SJSA1 (cell line): ENCODE measurements at regions not wholly inside any gene's neighbourhood (a gene's known extent, or its start where the extent isn't known, plus 50 kb on each side); places are given as distances from the start of the nearest gene placed in this dataset.

ENCODE experiments used
- DNase-seq, 2 experiments: peaks; one replicate each; pipeline ENCODE4 v3.0.0-alpha.2; 2015 to 2020; ENCODE audit warnings: low spot score in 2 of 2, low read depth in 1 of 2
- H3K27ac ChIP-seq: fragments of 250-450 bp; sonication (Bioruptor Pico); 2 replicates; pipeline ENCODE4 v1.5.1; 2020; ENCODE audit warnings: mild to moderate bottlenecking, moderate library complexity
- H3K27me3 ChIP-seq: fragments of 250-450 bp; sonication (Bioruptor Pico); replicated peaks from 2 replicates; pipeline ENCODE4 v1.5.1; 2020; ENCODE audit warnings: mild to moderate bottlenecking, moderate library complexity
- H3K36me3 ChIP-seq: fragments of 250-450 bp; sonication (Bioruptor Pico); 2 replicates; pipeline ENCODE4 v1.5.1; 2020; ENCODE audit warnings: mild to moderate bottlenecking
- H3K4me1 ChIP-seq: fragments of 250-450 bp; sonication (Bioruptor Pico); replicated peaks from 2 replicates; pipeline ENCODE4 v1.6.1; 2021; ENCODE audit warnings: mild to moderate bottlenecking
- H3K4me3 ChIP-seq: fragments of 250-450 bp; sonication (Bioruptor Pico); 2 replicates; pipeline ENCODE4 v1.5.1; 2020; ENCODE audit warnings: mild to moderate bottlenecking
- H3K9me3 ChIP-seq: fragments of 250-450 bp; sonication (Bioruptor Pico); replicated peaks from 2 replicates; pipeline ENCODE4 v1.5.1; 2020; ENCODE audit warnings: mild to moderate bottlenecking

GRCh38 chr1:96236156-96236739, 485.3 kb upstream of the PTBP2 start:
- DNase-seq = peak in 1 of 2 experiments; percentile 39
- Histone ChIP-seq H3K4me3 (no peak overlapping the region), H3K27me3 (no peaks in the 10 kb centered on the region), H3K9me3 (no peaks in the 10 kb centered on the region), H3K36me3 (no peaks in the 10 kb centered on the region), H3K27ac (no peak overlapping the region), H3K4me1 (no peaks in the 10 kb centered on the region)

- DNase-seq = no peak
- Histone ChIP-seq H3K36me3 (no peaks in the 10 kb centered on the region), H3K9me3 (no peaks in the 10 kb centered on the region), H3K4me3 (no peak overlapping the region), H3K4me1 (no peaks in the 10 kb centered on the region), H3K27me3 (no peaks in the 10 kb centered on the region), H3K27ac (no peak overlapping the region)
These were observed 483.2 kb upstream of the PTBP2 start for GRCh38 chr1:96238426-96238825.

DNA sequence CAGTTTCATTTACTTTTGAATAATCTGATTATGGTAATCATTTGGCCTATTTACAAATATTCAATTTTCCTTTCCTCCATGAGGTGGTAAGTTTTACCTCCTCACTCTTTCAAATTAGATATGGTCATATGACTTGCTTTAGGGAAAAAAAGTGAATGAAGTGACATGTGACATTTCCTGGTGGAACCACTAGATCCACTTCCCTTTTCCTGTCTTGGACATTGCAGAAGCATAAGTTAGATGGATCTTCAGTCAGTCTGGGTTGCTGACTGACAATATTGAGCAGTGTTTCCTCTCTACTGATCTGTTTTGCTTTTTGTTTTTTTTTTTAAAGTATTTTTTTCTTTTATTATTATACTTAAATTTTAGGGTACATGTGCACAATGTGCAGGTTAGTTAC, 481.1 kb upstream of the PTBP2 start:
- Histone ChIP-seq H3K36me3 (no peaks in the 10 kb centered on the region), H3K27ac (no peak overlapping the region), H3K27me3 (no peaks in the 10 kb centered on the region), H3K4me1 (no peaks in the 10 kb centered on the region), H3K4me3 (no peak overlapping the region), H3K9me3 (no peaks in the 10 kb centered on the region)
- DNase-seq = no peak

DNA sequence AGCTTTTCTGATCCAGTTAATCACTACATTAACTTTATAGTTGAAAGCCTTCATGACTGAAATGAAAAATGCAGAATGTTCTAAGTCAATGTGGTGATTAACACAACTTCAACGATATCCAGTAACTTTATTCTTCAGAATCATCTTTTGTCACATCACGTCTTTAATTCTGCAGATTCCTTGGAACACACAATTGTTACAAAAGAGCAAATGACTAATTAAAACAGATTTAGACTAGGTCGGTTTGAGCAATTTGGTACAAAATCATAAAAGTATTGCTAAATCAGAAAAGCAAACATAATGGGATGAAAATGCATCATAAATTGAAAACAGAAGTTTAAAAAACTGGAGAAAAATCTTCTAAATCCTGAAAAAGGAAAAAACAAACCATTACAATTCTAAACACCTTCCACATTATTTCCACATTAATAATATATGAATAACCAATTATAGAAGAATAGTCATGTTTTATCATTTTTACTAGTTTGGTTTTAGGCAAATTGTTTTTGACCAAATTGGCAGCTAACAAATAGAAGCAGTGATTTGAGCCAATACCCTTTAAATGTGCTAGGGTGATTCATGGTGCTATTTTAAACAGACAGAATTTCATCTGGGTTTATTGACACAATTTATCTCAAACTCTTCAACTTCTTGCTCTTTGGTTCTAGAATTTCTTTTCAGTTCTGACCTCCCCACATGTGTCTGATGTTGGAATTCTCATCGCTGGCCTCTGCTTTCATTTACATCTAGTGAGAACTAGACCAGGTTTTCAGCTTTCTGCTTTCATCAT, 468.1 kb upstream of the PTBP2 start:
- Histone ChIP-seq H3K27me3 (no peaks in the 10 kb centered on the region), H3K36me3 (no peaks in the 10 kb centered on the region), H3K4me1 (no peaks in the 10 kb centered on the region), H3K27ac (no peak overlapping the region), H3K9me3 (no peaks in the 10 kb centered on the region; the same call in 1 of the 2 replicates), H3K4me3 (no peak overlapping the region)
- no peak for DNase-seq

- Histone ChIP-seq H3K9me3 (no peaks in the 10 kb centered on the region; the same call in 1 of the 2 replicates), H3K4me3 (no peak overlapping the region), H3K36me3 (no peaks in the 10 kb centered on the region), H3K27me3 (no peaks in the 10 kb centered on the region), H3K4me1 (no peaks in the 10 kb centered on the region), H3K27ac (no peak overlapping the region)
- DNase-seq = no peak
These were observed 465.3 kb upstream of the PTBP2 start for GRCh38 chr1:96256130-96256790.

GRCh38 chr1:96259399-96259798, 462.2 kb upstream of the PTBP2 start:
- Histone ChIP-seq H3K4me1 (no peaks in the 10 kb centered on the region), H3K27me3 (no peaks in the 10 kb centered on the region), H3K9me3 (no peaks in the 10 kb centered on the region), H3K27ac (no peak overlapping the region), H3K4me3 (no peak overlapping the region), H3K36me3 (no peaks in the 10 kb centered on the region)
- DNase-seq = no peak

GRCh38 chr1:96281491-96281890, 440.1 kb upstream of the PTBP2 start:
- no peak for DNase-seq
- no peak overlapping the region for H3K27ac ChIP-seq

GRCh38 chr1:96290033-96290432, 431.6 kb upstream of the PTBP2 start:
- DNase-seq = no peak
- Histone ChIP-seq H3K27ac (no peak overlapping the region), H3K27me3 (no peaks in the 10 kb centered on the region), H3K4me3 (no peak overlapping the region), H3K36me3 (no peaks in the 10 kb centered on the region), H3K9me3 (no peaks in the 10 kb centered on the region), H3K4me1 (no peaks in the 10 kb centered on the region)

More at GRCh38 chr1:96281491-96281890, 440.1 kb upstream of the PTBP2 start:
- Histone ChIP-seq H3K36me3 (no peaks in the 10 kb centered on the region), H3K27me3 (no peaks in the 10 kb centered on the region), H3K4me1 (0 out of 2 replicates have a peak, but pooled peaks cover 4% of the 10 kb centered on the region), H3K9me3 (no peaks in the 10 kb centered on the region), H3K4me3 (no peak overlapping the region)

DNA sequence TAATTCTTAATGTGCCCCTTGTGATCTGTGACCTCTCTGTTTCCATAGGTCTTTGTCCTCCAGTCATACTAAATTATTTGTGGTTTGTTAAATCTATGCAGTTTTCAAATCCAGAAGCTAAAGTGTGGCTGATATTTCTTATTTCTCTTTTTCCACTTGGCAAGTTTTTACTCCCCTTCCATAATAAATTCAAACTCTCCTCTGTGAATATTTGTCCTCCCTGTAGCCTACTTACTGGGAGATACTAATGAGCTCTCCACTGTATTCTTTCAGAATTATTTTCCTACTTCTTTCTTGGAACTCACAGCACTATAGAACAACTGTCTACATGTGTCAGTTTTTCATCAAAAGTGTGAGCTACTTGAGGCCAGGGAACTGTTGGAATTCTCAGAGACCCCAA, 430.8 kb upstream of the PTBP2 start:
- DNase-seq = no peak
- Histone ChIP-seq H3K9me3 (no peaks in the 10 kb centered on the region), H3K4me1 (no peaks in the 10 kb centered on the region), H3K27me3 (no peaks in the 10 kb centered on the region), H3K4me3 (no peak overlapping the region), H3K36me3 (no peaks in the 10 kb centered on the region), H3K27ac (no peak overlapping the region)

GRCh38 chr1:96291468-96291867, 430.1 kb upstream of the PTBP2 start:
- H3K4me1 ChIP-seq = no peaks in the 10 kb centered on the region
- DNase-seq = no peak
- H3K36me3 ChIP-seq = no peaks in the 10 kb centered on the region
- H3K9me3 ChIP-seq = no peaks in the 10 kb centered on the region
- no peaks in the 10 kb centered on the region for H3K27me3 ChIP-seq
- no peak overlapping the region for H3K27ac ChIP-seq
- no peak overlapping the region for H3K4me3 ChIP-seq

- H3K4me3 ChIP-seq = no peak overlapping the region
- no peaks in the 10 kb centered on the region for H3K36me3 ChIP-seq
- DNase-seq = no peak
- no peak overlapping the region for H3K27ac ChIP-seq
- H3K4me1 ChIP-seq = no peaks in the 10 kb centered on the region
- H3K27me3 ChIP-seq = no peaks in the 10 kb centered on the region
- H3K9me3 ChIP-seq = no peaks in the 10 kb centered on the region
These were observed 429.4 kb upstream of the PTBP2 start for GRCh38 chr1:96292141-96292540.

GRCh38 chr1:96296991-96297390, 424.6 kb upstream of the PTBP2 start:
- H3K9me3 ChIP-seq = no peaks in the 10 kb centered on the region
- H3K27ac ChIP-seq = no peak overlapping the region
- H3K27me3 ChIP-seq = no peaks in the 10 kb centered on the region
- H3K36me3 ChIP-seq = no peaks in the 10 kb centered on the region
- H3K4me1 ChIP-seq = no peaks in the 10 kb centered on the region
- no peak overlapping the region for H3K4me3 ChIP-seq
- DNase-seq = no peak

GRCh38 chr1:96306809-96307560, 414.6 kb upstream of the PTBP2 start:
- Histone ChIP-seq H3K36me3 (no peaks in the 10 kb centered on the region), H3K27me3 (no peaks in the 10 kb centered on the region), H3K9me3 (no peaks in the 10 kb centered on the region), H3K4me3 (no peak overlapping the region), H3K27ac (no peak overlapping the region), H3K4me1 (no peaks in the 10 kb centered on the region)
- DNase-seq = no peak

- no peak overlapping the region for H3K4me3 ChIP-seq
- H3K27ac ChIP-seq = no peak overlapping the region
- H3K4me1 ChIP-seq = no peaks in the 10 kb centered on the region; the same call in 1 of the 2 replicates
- H3K9me3 ChIP-seq = no peaks in the 10 kb centered on the region
- DNase-seq = no peak
- H3K27me3 ChIP-seq = no peaks in the 10 kb centered on the region
- H3K36me3 ChIP-seq = no peaks in the 10 kb centered on the region
These were observed 413.3 kb upstream of the PTBP2 start for GRCh38 chr1:96308314-96308713.
